SK-MEL-5 (cell line): ENCODE measurements at regions not wholly inside any gene's neighbourhood (a gene's known extent, or its start where the extent isn't known, plus 50 kb on each side); places are given as distances from the start of the nearest gene placed in this dataset.
A peak's percentile ranks its signal among the peaks of the same experiment; 100 is the strongest.

Experiments
- DNase-seq: peaks from one replicate; pipeline ENCODE4 v3.0.0-alpha.2; 2016; ENCODE audit warnings: low read depth, low spot score
- in situ Hi-C: cut with HindIII; loops from 2 replicates; pipeline ENCODE4 v1.10.0; 2016; ENCODE audit warnings: low sequenced_read_pairs, high pct_unique_total_duplicates, low pct_unique_long_range_greater_than_20kb

DNA sequence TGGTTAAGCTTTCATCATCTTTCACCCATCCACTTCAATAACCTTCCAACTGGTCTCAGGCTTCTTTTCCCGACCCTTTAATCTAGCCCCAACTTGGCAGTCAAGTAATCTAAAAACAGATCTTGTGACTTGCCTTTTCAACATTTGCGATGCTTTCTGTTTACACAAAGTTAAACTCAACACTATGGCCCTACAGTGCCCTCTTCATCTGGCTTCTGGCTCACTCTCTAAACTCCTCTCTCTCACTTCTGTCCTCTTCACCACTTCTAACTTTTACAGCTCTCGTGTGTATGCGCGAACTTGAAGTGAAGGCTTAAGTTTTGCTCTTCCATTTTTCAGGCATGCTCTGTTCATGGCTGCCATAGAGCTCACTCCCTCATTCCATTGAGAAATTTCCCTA, 1122.3 kb upstream of the ADGRL2 start:
- no peak for DNase-seq
- in situ Hi-C loops, result no loop called here

DNA sequence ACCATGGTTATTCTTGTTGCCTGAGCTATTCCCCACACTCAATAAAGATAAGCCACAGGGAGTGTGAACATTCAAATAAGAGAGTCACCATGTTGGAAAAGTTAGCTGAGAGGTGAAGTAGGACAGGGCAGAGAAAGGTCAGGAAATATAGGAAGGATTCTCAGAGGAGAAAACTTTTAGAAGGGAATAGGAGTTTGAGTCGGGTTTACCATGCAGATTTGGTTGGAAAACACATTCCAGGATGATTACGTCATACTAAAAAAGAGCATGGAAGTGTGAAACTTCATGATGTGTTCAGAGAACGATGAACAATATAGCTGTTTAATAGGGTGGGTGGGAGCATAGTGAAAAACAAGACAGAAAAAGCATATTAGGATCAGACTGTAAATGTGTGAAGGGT, 1125.3 kb upstream of the ADGRL2 start:
- in situ Hi-C loops, result no loop called here
- no peak for DNase-seq

- in situ Hi-C loops, result no loop called here
- DNase-seq, result no peak
Observed at GRCh38 chr1:80673935-80674597, 1126.7 kb upstream of the ADGRL2 start.

GRCh38 chr1:80668372-80668771, 1132.4 kb upstream of the ADGRL2 start:
- no peak for DNase-seq
- in situ Hi-C loops, result no loop called here

DNA sequence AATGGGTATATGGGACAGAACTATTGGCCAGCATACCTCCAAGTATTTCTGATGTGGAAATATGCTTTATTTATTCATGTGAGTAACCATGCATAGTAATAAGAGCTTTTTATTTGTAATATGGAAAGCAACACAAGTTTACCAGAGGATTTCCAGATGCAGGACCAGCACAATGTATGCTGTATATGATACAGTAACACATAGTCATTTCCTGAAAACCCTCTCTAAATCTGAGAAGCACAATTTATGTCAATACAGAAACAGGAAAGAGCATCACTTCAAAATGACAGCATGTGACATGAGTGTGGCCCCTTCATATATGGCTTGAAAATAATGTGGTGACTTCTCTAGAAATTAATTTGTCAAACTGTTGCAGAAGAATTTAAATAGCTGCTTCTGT, 1134.7 kb upstream of the ADGRL2 start:
- DNase-seq, result no peak
- in situ Hi-C loops, result no loop called here

DNA sequence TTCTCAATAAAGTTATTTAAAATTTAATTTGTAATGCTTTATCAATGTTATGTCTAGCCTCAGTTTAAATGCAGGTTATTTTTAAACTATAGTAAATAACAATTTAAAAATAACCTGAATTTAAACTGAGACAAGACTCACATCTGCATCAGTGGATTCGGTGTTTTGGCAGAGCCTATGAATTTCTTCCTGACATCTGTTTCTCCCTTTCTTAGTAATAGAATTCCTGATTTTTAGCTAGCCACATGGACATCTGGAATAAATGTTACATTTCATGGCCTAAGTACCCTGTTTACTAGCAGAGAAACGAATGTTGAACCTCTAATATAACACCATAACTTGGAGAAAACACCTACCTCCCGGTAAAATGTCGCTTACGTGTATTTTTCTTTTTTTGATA, 1141.6 kb upstream of the ADGRL2 start:
- in situ Hi-C loops, result no loop called here
- no peak for DNase-seq

DNA sequence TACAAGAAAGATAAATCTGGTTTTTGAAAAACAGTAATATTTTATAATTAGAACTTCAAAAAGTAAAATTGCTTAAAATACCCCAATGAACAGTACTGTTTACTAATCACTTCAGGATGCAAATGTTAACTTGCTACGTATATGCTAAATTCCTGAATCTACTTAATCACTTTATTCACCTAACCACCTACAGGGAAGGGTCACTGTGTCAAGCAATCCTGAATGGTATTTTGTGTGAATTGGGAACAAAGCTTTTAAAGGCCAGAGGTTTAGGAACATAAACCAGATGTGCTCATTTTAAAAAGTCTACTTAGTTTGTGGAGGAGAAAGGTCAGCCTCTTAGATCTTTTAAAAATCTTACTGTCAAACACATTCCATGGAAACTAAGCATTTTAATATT, 1143.0 kb upstream of the ADGRL2 start:
- DNase-seq, result no peak
- in situ Hi-C loops, result no loop called here

DNA sequence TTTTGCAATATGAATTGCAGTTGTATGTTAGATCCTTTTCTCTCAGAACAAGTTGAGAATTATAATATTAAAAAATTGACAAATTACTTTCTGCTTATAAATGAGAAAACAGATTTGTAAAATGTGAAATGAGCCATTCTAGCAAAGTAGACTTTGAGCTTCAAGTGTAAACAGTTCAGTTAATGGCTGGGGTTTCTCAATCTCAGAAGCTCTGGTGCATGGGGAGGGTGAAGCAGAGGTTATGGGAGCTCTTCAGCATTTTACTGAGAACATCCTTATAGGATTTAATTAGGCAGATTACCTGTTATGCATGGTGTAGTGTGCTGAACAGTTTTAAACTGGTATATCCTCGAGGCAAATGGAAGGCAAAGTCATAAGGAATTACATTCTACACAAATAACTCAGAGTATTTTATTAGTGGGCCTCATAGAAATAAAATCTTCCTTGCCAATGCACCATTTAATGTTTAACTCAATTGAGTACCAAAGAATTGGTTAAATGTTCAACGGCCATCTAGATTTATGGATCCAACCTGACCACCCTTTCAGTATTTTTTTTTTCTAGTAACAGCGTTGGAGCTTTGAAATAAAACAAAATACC, 1143.6 kb upstream of the ADGRL2 start:
- in situ Hi-C loops, result no loop called here
- no peak for DNase-seq

DNA sequence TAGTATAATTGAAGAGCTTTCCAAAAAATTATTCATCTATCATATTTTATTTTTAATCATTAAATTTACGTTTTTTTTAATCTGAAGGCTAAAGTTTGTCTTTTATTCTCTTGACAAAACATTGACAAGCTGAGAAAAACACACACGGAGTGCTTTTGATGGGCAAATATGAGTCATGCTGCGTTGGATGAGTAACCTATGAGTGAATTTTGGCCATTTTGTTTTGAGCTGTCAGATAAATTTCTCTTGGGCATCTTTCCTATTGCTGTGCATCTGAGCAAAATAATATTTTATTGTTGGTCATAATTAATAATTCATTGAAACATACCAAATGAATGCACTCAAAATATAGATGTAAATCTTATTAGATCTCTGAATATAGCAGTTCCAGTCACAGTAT, 1144.1 kb upstream of the ADGRL2 start:
- in situ Hi-C loops, result no loop called here
- DNase-seq, result no peak

GRCh38 chr1:80656014-80656636, 1144.6 kb upstream of the ADGRL2 start:
- DNase-seq, result peak; percentile 7
- in situ Hi-C loops, result no loop called here

GRCh38 chr1:80646053-80646452, 1154.7 kb upstream of the ADGRL2 start:
- DNase-seq, result no peak
- in situ Hi-C loops, result no loop called here

GRCh38 chr1:80645621-80646020, 1155.1 kb upstream of the ADGRL2 start:
- DNase-seq, result no peak
- in situ Hi-C loops, result no loop called here

GRCh38 chr1:80640978-80641377, 1159.8 kb upstream of the ADGRL2 start:
- in situ Hi-C loops, result no loop called here
- no peak for DNase-seq

DNA sequence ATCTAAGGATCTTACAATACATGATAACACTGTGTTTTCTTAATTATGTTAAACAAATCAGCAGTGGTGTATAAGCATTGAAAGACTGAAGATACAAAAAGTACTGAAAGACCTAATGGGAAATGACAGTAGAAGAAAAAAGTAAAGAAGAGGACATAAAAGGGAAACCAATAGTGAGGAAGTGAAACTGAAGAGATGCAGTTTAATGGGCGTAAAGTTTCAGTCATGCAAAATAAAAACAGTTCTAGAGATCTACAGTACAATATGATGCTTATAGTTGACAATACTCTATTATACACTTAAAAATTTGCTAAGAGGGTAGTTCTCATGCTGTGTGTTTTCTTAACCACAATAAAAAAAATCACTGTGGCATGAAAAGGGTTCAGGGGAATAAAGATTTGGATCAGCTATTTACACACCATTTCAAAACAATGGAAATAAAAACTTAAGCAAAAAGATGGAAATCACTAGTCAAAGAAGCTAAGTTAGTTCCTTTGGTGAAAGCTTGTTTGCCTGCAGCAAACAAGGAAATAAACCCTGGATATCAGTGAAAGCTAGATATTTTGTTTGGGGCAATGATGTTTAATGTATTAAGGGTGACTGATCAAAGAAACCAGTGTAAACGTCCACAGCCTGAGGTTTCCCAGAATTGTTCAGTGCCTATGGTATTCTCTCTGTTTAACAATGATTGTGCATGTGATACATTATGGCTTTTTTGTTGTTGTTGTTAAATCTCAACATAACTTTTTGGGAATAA, 1160.8 kb upstream of the ADGRL2 start:
- no peak for DNase-seq
- in situ Hi-C loops, result no loop called here

DNA sequence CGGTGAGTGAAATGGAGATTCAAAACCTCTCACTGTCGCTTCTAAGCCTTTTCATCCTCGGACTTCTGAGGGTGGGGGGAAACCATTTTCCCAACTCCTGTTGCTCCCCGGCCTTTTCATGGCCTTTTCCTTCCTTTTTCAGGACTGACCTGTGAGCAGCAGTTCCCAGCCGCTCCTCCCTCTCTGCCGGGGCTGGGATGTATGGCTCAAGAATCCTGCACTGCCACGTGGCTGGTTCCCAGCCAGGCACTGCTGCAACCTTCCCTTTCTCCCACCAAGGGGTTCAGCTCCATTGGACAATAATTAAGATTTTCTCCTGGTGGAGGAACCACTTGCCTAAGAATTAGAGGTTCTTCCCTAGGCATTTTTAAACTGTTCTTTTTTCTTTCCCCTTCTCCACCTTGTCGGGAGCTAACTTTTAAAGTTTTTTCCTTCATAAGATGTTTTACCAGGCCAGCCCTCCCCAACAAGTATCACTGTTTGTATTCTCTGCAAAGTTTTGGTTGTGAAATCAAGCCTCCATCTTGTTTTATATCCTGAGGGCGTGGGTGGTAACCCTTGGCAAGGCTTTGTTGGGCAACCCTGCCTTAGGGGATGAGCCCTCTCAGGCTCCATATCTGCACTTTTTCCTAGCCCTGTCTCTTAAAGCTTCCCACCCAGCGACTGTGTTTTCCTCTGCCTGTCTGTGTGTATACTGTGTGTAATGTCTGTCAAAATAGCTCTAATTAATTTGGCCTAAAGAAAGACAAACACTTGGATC, 1166.6 kb upstream of the ADGRL2 start:
- in situ Hi-C loops, result no loop called here
- DNase-seq, result no peak

GRCh38 chr1:80632284-80632683, 1168.5 kb upstream of the ADGRL2 start:
- DNase-seq, result no peak
- in situ Hi-C loops, result no loop called here

GRCh38 chr1:80629304-80629837, 1171.4 kb upstream of the ADGRL2 start:
- DNase-seq, result no peak
- in situ Hi-C loops, result no loop called here

DNA sequence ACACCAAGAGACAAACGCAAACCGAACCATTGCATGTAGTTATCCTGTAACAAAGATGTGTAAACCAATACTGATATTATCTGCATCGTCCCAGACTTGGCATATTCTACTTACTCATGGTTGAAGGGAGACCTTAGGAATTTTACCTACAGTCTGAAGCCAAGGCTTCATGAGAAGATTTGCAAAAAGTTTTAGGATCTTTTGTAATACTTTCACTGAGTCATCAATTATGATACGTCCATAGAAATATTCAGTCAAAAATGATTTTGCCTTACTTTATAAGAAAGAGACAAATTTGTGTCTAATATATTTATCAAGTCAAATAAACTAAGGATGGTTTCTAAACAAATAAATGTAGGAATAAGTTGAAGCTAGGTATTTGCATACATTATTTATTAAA, 1176.1 kb upstream of the ADGRL2 start:
- DNase-seq, result no peak
- in situ Hi-C loops, result no loop called here
